ENCODE measurements at regions not wholly inside any gene's neighbourhood (a gene's known extent, or its start where the extent isn't known, plus 50 kb on each side); places are given as distances from the start of the nearest gene placed in this dataset.

DNA sequence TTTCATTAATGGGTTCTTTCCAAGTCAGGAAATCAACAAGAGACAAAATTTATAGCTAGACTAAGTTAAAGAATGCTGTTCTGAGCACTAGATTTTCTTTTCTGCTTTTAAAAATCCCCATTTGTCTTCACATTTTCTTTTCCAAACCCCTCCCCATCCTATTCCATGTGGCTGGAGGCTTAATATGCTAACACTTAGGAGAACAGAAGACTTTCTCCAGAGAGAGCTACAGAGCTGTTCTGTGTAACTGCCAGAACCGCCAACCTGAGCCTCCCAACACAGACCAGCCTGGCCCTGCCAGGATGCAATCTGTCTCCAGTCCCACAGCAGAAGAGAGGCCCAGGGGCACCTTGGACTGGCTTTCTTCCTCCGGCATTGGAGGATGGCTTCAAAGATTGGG lies 264.1 kb downstream of the NDFIP2 start:
- H3K4me3 Mint-ChIP-seq: no peak overlapping the region
- H3K9me3 Mint-ChIP-seq: no peaks in the 10 kb centered on the region
- Histone ChIP-seq H3K27me3 (ENCODE audit: control insufficient read depth, insufficient read depth, low read length, poor library complexity, severe bottlenecking) (no peaks in the 10 kb centered on the region), H3K4me1 (ENCODE audit: control insufficient read depth, insufficient read depth, low read length) (no peaks in the 10 kb centered on the region), H3K4me3 (ENCODE audit: low read length) (no peak overlapping the region), H3K27ac (ENCODE audit: low read depth, low read length) (no peak overlapping the region), H3K36me3 (ENCODE audit: control insufficient read depth, insufficient read depth, low read length) (no peaks in the 10 kb centered on the region), H3K9me3 (ENCODE audit: control insufficient read depth, low read length) (no peaks in the 10 kb centered on the region), H3K9ac (ENCODE audit: extremely low read depth, low read length, poor library complexity, severe bottlenecking) (no peak overlapping the region)
- WGBS, 2 experiments (ENCODE audit: insufficient coverage in 1 of 2, insufficient read length in 1 of 2): 93 to 100% methylated on average over 1 to 2 of the region's 2 CpGs
- H3K27me3 Mint-ChIP-seq (ENCODE audit: insufficient read depth): no peaks in the 10 kb centered on the region
- DNase-seq: no peak
- H3K4me1 Mint-ChIP-seq: peaks cover 1% of the 10 kb centered on the region
- TF ChIP-seq, protein P1, sequence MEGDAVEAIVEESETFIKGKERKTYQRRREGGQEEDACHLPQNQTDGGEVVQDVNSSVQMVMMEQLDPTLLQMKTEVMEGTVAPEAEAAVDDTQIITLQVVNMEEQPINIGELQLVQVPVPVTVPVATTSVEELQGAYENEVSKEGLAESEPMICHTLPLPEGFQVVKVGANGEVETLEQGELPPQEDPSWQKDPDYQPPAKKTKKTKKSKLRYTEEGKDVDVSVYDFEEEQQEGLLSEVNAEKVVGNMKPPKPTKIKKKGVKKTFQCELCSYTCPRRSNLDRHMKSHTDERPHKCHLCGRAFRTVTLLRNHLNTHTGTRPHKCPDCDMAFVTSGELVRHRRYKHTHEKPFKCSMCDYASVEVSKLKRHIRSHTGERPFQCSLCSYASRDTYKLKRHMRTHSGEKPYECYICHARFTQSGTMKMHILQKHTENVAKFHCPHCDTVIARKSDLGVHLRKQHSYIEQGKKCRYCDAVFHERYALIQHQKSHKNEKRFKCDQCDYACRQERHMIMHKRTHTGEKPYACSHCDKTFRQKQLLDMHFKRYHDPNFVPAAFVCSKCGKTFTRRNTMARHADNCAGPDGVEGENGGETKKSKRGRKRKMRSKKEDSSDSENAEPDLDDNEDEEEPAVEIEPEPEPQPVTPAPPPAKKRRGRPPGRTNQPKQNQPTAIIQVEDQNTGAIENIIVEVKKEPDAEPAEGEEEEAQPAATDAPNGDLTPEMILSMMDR (conservative IDR thresholded peaks at IDR 0.05): no peak
- H3K27ac Mint-ChIP-seq: no peak overlapping the region
- no peaks in the 10 kb centered on the region for H3K36me3 Mint-ChIP-seq (ENCODE audit: low read depth)

DNA sequence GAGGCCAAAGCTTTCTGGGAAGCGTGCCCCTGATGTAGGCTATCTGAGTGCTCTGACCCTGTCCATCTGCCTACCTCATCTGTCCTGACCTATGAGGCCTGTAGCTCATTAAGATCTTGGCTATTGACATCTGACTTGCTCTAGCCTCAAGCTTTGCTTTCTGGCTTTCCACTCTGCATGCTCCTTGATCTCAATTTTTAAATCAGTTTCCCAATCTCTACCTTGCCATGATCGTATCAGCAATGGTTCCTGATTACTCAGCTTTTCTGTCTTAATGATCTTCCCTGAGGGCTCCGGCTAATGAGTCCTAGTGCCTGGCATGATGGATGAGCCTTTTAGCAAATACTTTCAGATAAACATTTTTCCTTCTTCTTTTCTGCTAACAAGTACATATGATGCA lies 262.0 kb downstream of the NDFIP2 start:
- no peak overlapping the region for H3K4me3 Mint-ChIP-seq
- H3K27ac Mint-ChIP-seq: no peak overlapping the region
- H3K9me3 Mint-ChIP-seq: no peaks in the 10 kb centered on the region
- no peaks in the 10 kb centered on the region for H3K36me3 Mint-ChIP-seq (ENCODE audit: low read depth)
- Histone ChIP-seq H3K4me1 (ENCODE audit: control insufficient read depth, insufficient read depth, low read length) (no peaks in the 10 kb centered on the region), H3K27ac (ENCODE audit: low read depth, low read length) (no peak overlapping the region), H3K27me3 (ENCODE audit: control insufficient read depth, insufficient read depth, low read length, poor library complexity, severe bottlenecking) (no peaks in the 10 kb centered on the region), H3K4me3 (ENCODE audit: low read length) (no peak overlapping the region), H3K9me3 (ENCODE audit: control insufficient read depth, low read length) (no peaks in the 10 kb centered on the region), H3K36me3 (ENCODE audit: control insufficient read depth, insufficient read depth, low read length) (no peaks in the 10 kb centered on the region), H3K9ac (ENCODE audit: extremely low read depth, low read length, poor library complexity, severe bottlenecking) (no peak overlapping the region)
- 76 to 92% methylated on average over 3 of the region's 3 CpGs for WGBS, 2 experiments (ENCODE audit: insufficient coverage in 1 of 2, insufficient read length in 1 of 2)
- DNase-seq: no peak
- H3K4me1 Mint-ChIP-seq: no peaks in the 10 kb centered on the region
- no peaks in the 10 kb centered on the region for H3K27me3 Mint-ChIP-seq (ENCODE audit: insufficient read depth)
- TF ChIP-seq, protein P1 (conservative IDR thresholded peaks at IDR 0.05): no peak

DNA sequence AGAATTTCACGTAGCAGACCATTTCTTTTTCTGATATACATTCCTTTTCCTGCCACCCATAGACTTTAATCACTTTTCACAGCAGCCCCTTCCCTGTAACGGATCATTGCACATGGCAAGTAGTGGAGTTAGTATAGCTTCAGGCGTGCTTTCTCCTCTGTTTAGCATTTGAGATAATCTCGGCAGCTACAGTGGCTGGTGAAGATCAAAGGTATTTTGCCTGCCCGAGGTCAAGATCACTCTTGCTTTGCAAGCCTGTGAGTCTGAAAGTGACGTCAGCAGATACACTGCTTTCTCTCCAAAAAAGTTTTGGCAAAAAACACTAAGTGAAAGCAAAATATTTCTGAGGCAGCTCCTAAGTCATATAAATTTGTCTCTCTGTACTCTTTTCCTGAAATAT lies 260.0 kb downstream of the NDFIP2 start:
- H3K27ac ChIP-seq (ENCODE audit: low read depth, low read length): no peak overlapping the region
- no peaks in the 10 kb centered on the region for H3K27me3 Mint-ChIP-seq (ENCODE audit: insufficient read depth)
- H3K4me3 ChIP-seq (ENCODE audit: low read length): no peak overlapping the region
- no peak overlapping the region for H3K27ac Mint-ChIP-seq
- H3K27me3 ChIP-seq (ENCODE audit: control insufficient read depth, insufficient read depth, low read length, poor library complexity, severe bottlenecking): no peaks in the 10 kb centered on the region
- H3K4me1 ChIP-seq (ENCODE audit: control insufficient read depth, insufficient read depth, low read length): no peaks in the 10 kb centered on the region
- TF ChIP-seq, protein P1 (conservative IDR thresholded peaks at IDR 0.05): no peak
- H3K9me3 Mint-ChIP-seq: no peaks in the 10 kb centered on the region
- no peak for DNase-seq
- no peaks in the 10 kb centered on the region for H3K4me1 Mint-ChIP-seq
- H3K9me3 ChIP-seq (ENCODE audit: control insufficient read depth, low read length): no peaks in the 10 kb centered on the region
- no peak overlapping the region for H3K9ac ChIP-seq (ENCODE audit: extremely low read depth, low read length, poor library complexity, severe bottlenecking)
- H3K36me3 ChIP-seq (ENCODE audit: control insufficient read depth, insufficient read depth, low read length): no peaks in the 10 kb centered on the region
- no peaks in the 10 kb centered on the region for H3K36me3 Mint-ChIP-seq (ENCODE audit: low read depth)
- H3K4me3 Mint-ChIP-seq: no peak overlapping the region
- 64 to 85% methylated on average over 5 to 6 of the region's 6 CpGs for WGBS, 2 experiments (ENCODE audit: insufficient coverage in 1 of 2, insufficient read length in 1 of 2)
